SK-N-SH (cell line): ENCODE measurements at regions not wholly inside any gene's neighbourhood (a gene's known extent, or its start where the extent isn't known, plus 50 kb on each side); places are given as distances from the start of the nearest gene placed in this dataset.

Source experiments
- CTCF ChIA-PET: fragments of 300-600, 350-600 bp; formaldehyde crosslinking; extraction: SDS; loops from one replicate; lab custom pipeline; 2021; lab: Yijun Ruan, JAX
- POLR2A ChIA-PET: fragments of 350-600 bp; sonication (Branson Sonifier 250); formaldehyde crosslinking; extraction: SDS; loops from one replicate; lab custom pipeline; 2020; ENCODE audit warnings: antibody characterized with exemption, inconsistent platforms; lab: Yijun Ruan, JAX
- DNase-seq: peaks from one replicate; pipeline ENCODE4 v3.0.0; 2012
- H2AFZ ChIP-seq: fragments of 200-600 bp; sonication (generic); 2 replicates; pipeline ENCODE4 v1.8.1; 2016; ENCODE audit warnings: antibody characterized with exemption, mild to moderate bottlenecking, low read depth
- H3F3A ChIP-seq: fragments of 200-600 bp; sonication (generic); replicated peaks from 2 replicates; pipeline ENCODE3; 2016; ENCODE audit warnings: antibody characterized with exemption, mild to moderate bottlenecking; ENCODE audit not compliant: insufficient read depth
- H3K27ac ChIP-seq, 2 experiments: fragments of 200-500 bp in 1 of 2; fragments of 200-600 bp in 1 of 2; sonication (Bioruptor generic) in 1 of 2; sonication (generic), shearing (Covaris generic) in 1 of 2; 2 replicates each; pipeline versions ENCODE4 v1.5.1 to v1.6.1; 2014 to 2016; ENCODE audit warnings: low read depth in 2 of 2, inconsistent platforms in 1 of 2, low read length in 1 of 2, mild to moderate bottlenecking in 1 of 2, mixed read lengths in 1 of 2
- H3K27me3 ChIP-seq: fragments of 200-600 bp; sonication (generic), shearing (Covaris generic); 2 replicates; pipeline ENCODE4 v1.6.1; 2016; ENCODE audit warnings: mixed run types; ENCODE audit not compliant: insufficient read depth
- H3K36me3 ChIP-seq, 2 experiments: fragments of 200-500 bp in 1 of 2; fragments of 200-600 bp in 1 of 2; sonication (Bioruptor generic) in 1 of 2; sonication (generic) in 1 of 2; replicated peaks in 1 of 2; 2 replicates each; pipeline versions ENCODE3 to v1.5.1; 2014 to 2016; ENCODE audit warnings: low read length in 1 of 2, mild to moderate bottlenecking in 1 of 2; ENCODE audit not compliant: insufficient read depth in 2 of 2, control insufficient read depth in 1 of 2
- H3K4me1 ChIP-seq, 2 experiments: fragments of 200-500 bp in 1 of 2; fragments of 200-600 bp in 1 of 2; sonication (Bioruptor generic) in 1 of 2; sonication (generic), shearing (Covaris generic) in 1 of 2; 2 replicates each; pipeline versions ENCODE4 v1.5.1 to v1.6.1; 2014 to 2016; ENCODE audit warnings: low read depth in 1 of 2, low read length in 1 of 2, mixed run types in 1 of 2; ENCODE audit not compliant: insufficient read depth in 2 of 2, control insufficient read depth in 1 of 2
- H3K4me2 ChIP-seq: fragments of 200-600 bp; sonication (generic), shearing (Covaris generic); 2 replicates; pipeline ENCODE4 v1.6.1; 2017; ENCODE audit warnings: mixed run types
- H3K4me3 ChIP-seq, 2 experiments: fragments of 200-500 bp in 1 of 2; fragments of 200-600 bp in 1 of 2; sonication (Bioruptor generic) in 1 of 2; sonication (generic), shearing (Covaris generic) in 1 of 2; 2 replicates each; pipeline versions ENCODE4 v1.5.1 to v1.8.1; 2014 to 2016; ENCODE audit warnings: low read depth in 2 of 2, inconsistent platforms in 1 of 2, low read length in 1 of 2, mild to moderate bottlenecking in 1 of 2, mixed read lengths in 1 of 2, moderate library complexity in 1 of 2
- H3K79me2 ChIP-seq: fragments of 200-600 bp; sonication (generic); 2 replicates; pipeline ENCODE4 v1.8.1; 2017; ENCODE audit warnings: mild to moderate bottlenecking; ENCODE audit not compliant: insufficient read depth
- H3K9ac ChIP-seq: fragments of 200-600 bp; sonication (generic); 2 replicates; pipeline ENCODE4 v1.6.1; 2017; ENCODE audit warnings: mixed run types
- H3K9me2 ChIP-seq: fragments of 200-600 bp; sonication (generic); 2 replicates; pipeline ENCODE4 v1.6.1; 2017; ENCODE audit warnings: mixed run types
- H3K9me3 ChIP-seq: fragments of 200-600 bp; sonication (generic); 2 replicates; pipeline ENCODE4 v1.6.1; 2017; ENCODE audit warnings: mixed run types, mild to moderate bottlenecking, moderate library complexity
- H4K20me1 ChIP-seq: fragments of 200-600 bp; sonication (generic); 2 replicates; pipeline ENCODE4 v1.6.1; 2017; ENCODE audit warnings: mild to moderate bottlenecking, mixed run types; ENCODE audit not compliant: insufficient read depth
- CTCF ChIP-seq: fragments of 200-600 bp; sonication (generic); IDR thresholded peaks from 2 replicates; pipeline ENCODE4 v1.6.1; 2017; ENCODE audit warnings: antibody characterized with exemption, mild to moderate bottlenecking, moderate library complexity
- ELF1 ChIP-seq: IDR thresholded peaks from 2 replicates; pipeline ENCODE4 v1.4.0; 2012
- GABPA ChIP-seq: IDR thresholded peaks from 2 replicates; pipeline ENCODE4 v1.4.0; 2012; ENCODE audit warnings: low read depth, mild to moderate bottlenecking
- GATA2 ChIP-seq: sonication (generic); formaldehyde crosslinking; IDR thresholded peaks from 2 replicates; pipeline ENCODE4 v1.5.0; 2020; ENCODE audit warnings: mild to moderate bottlenecking, missing genetic modification reagents
- MXI1 ChIP-seq: IDR thresholded peaks from 2 replicates; pipeline ENCODE4 v1.6.1; 2012; ENCODE audit warnings: mild to moderate bottlenecking, low read depth, low read length, improper control_type of control experiment
- NFIC ChIP-seq: IDR thresholded peaks from 2 replicates; pipeline ENCODE4 v1.4.0; 2012; ENCODE audit warnings: borderline replicate concordance
- NRF1 ChIP-seq: IDR thresholded peaks from 2 replicates; pipeline ENCODE4 v1.6.1; 2012; ENCODE audit warnings: low read depth, mild to moderate bottlenecking, low read length
- RCOR1 ChIP-seq: fragments of 150-350 bp; IDR thresholded peaks from 2 replicates; pipeline ENCODE4 v1.6.1; 2017; ENCODE audit warnings: antibody characterized with exemption, low read length
- RXRA ChIP-seq: IDR thresholded peaks from 2 replicates; pipeline ENCODE4 v1.4.0; 2012; ENCODE audit warnings: low read depth, mild to moderate bottlenecking, borderline replicate concordance
- USF1 ChIP-seq: IDR thresholded peaks from 2 replicates; pipeline ENCODE4 v1.4.0; 2012; ENCODE audit warnings: low read depth, borderline replicate concordance
- WGBS: methylation state at CpG from one replicate; pipeline ENCODE4 v1.1.6; 2017; ENCODE audit warnings: low lambda C conversion rate; 5-methylcytosine and 5-hydroxymethylcytosine counted together

- H3K9me2 ChIP-seq = no peaks in the 10 kb centered on the region
- no peaks in the 10 kb centered on the region for H3F3A ChIP-seq
- H3K79me2 ChIP-seq = no peaks in the 10 kb centered on the region
- H3K4me3 ChIP-seq = no peak overlapping the region
- DNase-seq = no peak
- no peaks in the 10 kb centered on the region for H3K36me3 ChIP-seq
- H3K9ac ChIP-seq = no peak overlapping the region
- H2AFZ ChIP-seq = no peak overlapping the region
- H3K9me3 ChIP-seq = no peaks in the 10 kb centered on the region
- ChIA-PET CTCF (interaction anchor here (9.3 kb wide), 1 partner anchor 371 kb away, joined by 273 read pairs; no protein-coding TSS in a partner anchor), POLR2A (no interaction called here)
- no peaks in the 10 kb centered on the region; a peak in 1 of 4 replicates for H3K4me1 ChIP-seq
- no peak for TF ChIP-seq MXI1
- no peaks in the 10 kb centered on the region for H3K27me3 ChIP-seq
- WGBS = 75% methylated on average over 10 of the region's 12 CpGs
- H4K20me1 ChIP-seq = no peaks in the 10 kb centered on the region
- no peak overlapping the region for H3K4me2 ChIP-seq
- H3K27ac ChIP-seq = no peak overlapping the region
Measured at GRCh38 chr13:26991508-26992181, 180.0 kb downstream of the USP12 start.

- Histone ChIP-seq H3K4me3 (no peak overlapping the region), H3K27me3 (no peaks in the 10 kb centered on the region), H3K27ac (no peak overlapping the region), H3K9ac (no peak overlapping the region), H4K20me1 (no peaks in the 10 kb centered on the region), H3K9me3 (no peaks in the 10 kb centered on the region), H3K36me3 (no peaks in the 10 kb centered on the region), H3K4me2 (no peak overlapping the region), H3K4me1 (no peaks in the 10 kb centered on the region; a peak in 1 of 4 replicates), H2AFZ (no peak overlapping the region), H3F3A (no peaks in the 10 kb centered on the region), H3K9me2 (no peaks in the 10 kb centered on the region), H3K79me2 (no peaks in the 10 kb centered on the region)
- TF ChIP-seq RCOR1 = no peak
- TF ChIP-seq USF1 = no peak
- TF ChIP-seq RXRA = no peak
- no peak for TF ChIP-seq ELF1
- ChIA-PET CTCF (interaction anchor here (0.7 to 9.3 kb wide), 11 partner anchors 9 to 840 kb away, joined by 3 to 273 read pairs (median 3); partner anchors contain the start of gene RASL11A), POLR2A (no interaction called here)
- WGBS = 49% methylated on average over 16 of the region's 16 CpGs
- peak; percentile 36 for DNase-seq
Measured at GRCh38 chr13:26989957-26990713, 181.5 kb downstream of the USP12 start.

GRCh38 chr13:26989261-26989956, 182.2 kb downstream of the USP12 start:
- Histone ChIP-seq H3K79me2 (no peaks in the 10 kb centered on the region), H3K27ac (no peak overlapping the region), H4K20me1 (no peaks in the 10 kb centered on the region), H3K36me3 (no peaks in the 10 kb centered on the region), H3K9ac (no peak overlapping the region), H3K9me3 (no peaks in the 10 kb centered on the region), H3K9me2 (no peaks in the 10 kb centered on the region), H3F3A (no peaks in the 10 kb centered on the region), H2AFZ (no peak overlapping the region), H3K4me3 (no peak overlapping the region), H3K4me1 (no peaks in the 10 kb centered on the region; a peak in 1 of 4 replicates), H3K27me3 (no peaks in the 10 kb centered on the region), H3K4me2 (no peak overlapping the region)
- 81% methylated on average over 11 of the region's 15 CpGs for WGBS
- POLR2A ChIA-PET = no interaction called here
- no peak for DNase-seq
- no peak for TF ChIP-seq GATA2 (CRISPR knock-in tag)
- TF ChIP-seq NRF1 = no peak
- TF ChIP-seq CTCF = no peak
- no peak for TF ChIP-seq NFIC
- TF ChIP-seq GABPA = no peak
- CTCF ChIA-PET = interaction anchor here (0.7 to 9.3 kb wide), 10 partner anchors 8 to 840 kb away, joined by 3 to 273 read pairs (median 3); no protein-coding TSS in a partner anchor
